Uterus (tissue), 3 donors: ENCODE measurements at regions not wholly inside any gene's neighbourhood (a gene's known extent, or its start where the extent isn't known, plus 50 kb on each side); places are given as distances from the start of the nearest gene placed in this dataset.

Source experiments
- DNase-seq, 2 donors: peaks; one replicate each; pipeline ENCODE4 v3.0.0-alpha.2; 2019 to 2020
- H3K27ac ChIP-seq, 2 donors: fragments of 200-600 bp; sonication (generic); 1 replicate in 1 of 2; 2 replicates in 1 of 2; pipeline ENCODE4 v1.5.1; 2016 to 2018
- H3K27me3 ChIP-seq, 2 donors: fragments of 200-600 bp; sonication (generic); one replicate each; pipeline ENCODE4 v1.5.1; 2018 to 2019; ENCODE audit warnings: control low read depth in 1 of 2
- H3K36me3 ChIP-seq, 2 donors: fragments of 200-600 bp; sonication (generic); one replicate each; pipeline ENCODE4 v1.5.1; 2019; ENCODE audit warnings: control low read depth in 1 of 2
- H3K4me1 ChIP-seq, 2 donors: fragments of 200-600 bp; sonication (generic); one replicate each; pipeline ENCODE4 v1.5.1; 2018 to 2019; ENCODE audit warnings: control low read depth in 1 of 2
- H3K4me3 ChIP-seq, 2 donors: fragments of 200-600 bp; sonication (generic); 1 replicate in 1 of 2; 2 replicates in 1 of 2; pipeline ENCODE4 v1.5.1; 2018 to 2019; ENCODE audit warnings: mild to moderate bottlenecking in 1 of 2
- H3K9me3 ChIP-seq, 2 donors: fragments of 200-600 bp; sonication (generic); one replicate each; pipeline ENCODE4 v1.5.1; 2019; ENCODE audit warnings: control low read depth in 1 of 2
- CTCF ChIP-seq, 4 experiments: fragments of 200-600 bp in 2 of 4; fragments of 450-650 bp in 2 of 4; sonication (generic) in 2 of 4; IDR thresholded peaks; one replicate each; pipeline ENCODE4 v1.5.1; 2016 to 2019; ENCODE audit warnings: antibody characterized with exemption in 4 of 4, mild to moderate bottlenecking in 2 of 4, moderate library complexity in 1 of 4
- POLR2A ChIP-seq, 2 donors: fragments of 450-650 bp; IDR thresholded peaks; one replicate each; pipeline ENCODE4 v1.6.1; 2016; ENCODE audit warnings: antibody characterized with exemption in 2 of 2, mild to moderate bottlenecking in 1 of 2, moderate library complexity in 1 of 2
- intact Hi-C: fragments of 100-400 bp; cut with DNase I; formaldehyde crosslinking; loops from one replicate; pipeline ENCODE4 v1.15.1; 2023; ENCODE audit warnings: low total_unique reads
- donor health status: DM: yes; HTN: yes; CAD: no.

GRCh38 chr10:44030738-44031137 is 354.2 kb downstream of the CXCL12 start:
- intact Hi-C loops = no loop called here
- peak overlapping the region; percentile 10 to 61 for H3K27ac ChIP-seq
- no peaks in the 10 kb centered on the region for H3K27me3 ChIP-seq
- no peaks in the 10 kb centered on the region for H3K36me3 ChIP-seq
- TF ChIP-seq CTCF (IDR thresholded peaks at IDR 0.05) (no peak), POLR2A (IDR thresholded peaks at IDR 0.05) (no peak)
- no peak for DNase-seq
- no peak overlapping the region for H3K4me3 ChIP-seq
- no peaks in the 10 kb centered on the region for H3K9me3 ChIP-seq
- H3K4me1 ChIP-seq = peaks cover 5 to 6% of the 10 kb centered on the region in 2 donors

GRCh38 chr10:44030132-44030531 is 354.8 kb downstream of the CXCL12 start:
- intact Hi-C loops = no loop called here
- TF ChIP-seq CTCF (IDR thresholded peaks at IDR 0.05) (peak in 1 of 4 experiments; percentile 14), POLR2A (IDR thresholded peaks at IDR 0.05) (no peak)
- Histone ChIP-seq H3K36me3 (no peaks in the 10 kb centered on the region), H3K27me3 (no peaks in the 10 kb centered on the region), H3K4me3 (no peak overlapping the region), H3K9me3 (no peaks in the 10 kb centered on the region), H3K27ac (peak overlapping the region; percentile 51 to 61), H3K4me1 (peaks cover 5 to 6% of the 10 kb centered on the region in 2 donors)
- DNase-seq = no peak

GRCh38 chr10:44028384-44029137 is 356.3 kb downstream of the CXCL12 start:
- Histone ChIP-seq H3K4me3 (no peak overlapping the region), H3K4me1 (peaks cover 5 to 6% of the 10 kb centered on the region in 2 donors), H3K27me3 (no peaks in the 10 kb centered on the region), H3K27ac (no peak overlapping the region), H3K9me3 (no peaks in the 10 kb centered on the region), H3K36me3 (no peaks in the 10 kb centered on the region)
- no peak for TF ChIP-seq CTCF (IDR thresholded peaks at IDR 0.05)
- no peak for TF ChIP-seq POLR2A (IDR thresholded peaks at IDR 0.05)
- DNase-seq = no peak
- intact Hi-C loops = no loop called here

GRCh38 chr10:44024356-44025116 is 360.4 kb downstream of the CXCL12 start:
- no peak for DNase-seq
- no peaks in the 10 kb centered on the region for H3K27me3 ChIP-seq
- TF ChIP-seq CTCF (IDR thresholded peaks at IDR 0.05) (no peak), POLR2A (IDR thresholded peaks at IDR 0.05) (no peak)
- H3K4me3 ChIP-seq = no peak overlapping the region
- no peak overlapping the region for H3K27ac ChIP-seq
- H3K9me3 ChIP-seq = no peaks in the 10 kb centered on the region
- intact Hi-C loops = no loop called here
- H3K4me1 ChIP-seq = no peaks in the 10 kb centered on the region
- H3K36me3 ChIP-seq = no peaks in the 10 kb centered on the region

- TF ChIP-seq CTCF (IDR thresholded peaks at IDR 0.05) (no peak), POLR2A (IDR thresholded peaks at IDR 0.05) (no peak)
- intact Hi-C loops = no loop called here
- no peaks in the 10 kb centered on the region for H3K27me3 ChIP-seq
- H3K4me1 ChIP-seq = no peaks in the 10 kb centered on the region
- no peak overlapping the region for H3K4me3 ChIP-seq
- H3K9me3 ChIP-seq = no peaks in the 10 kb centered on the region
- DNase-seq = no peak
- H3K27ac ChIP-seq = no peak overlapping the region
- no peaks in the 10 kb centered on the region for H3K36me3 ChIP-seq
Observed at GRCh38 chr10:44023517-44023916, 361.4 kb downstream of the CXCL12 start.
